C4-2B (cell line): ENCODE measurements at regions not wholly inside any gene's neighbourhood (a gene's known extent, or its start where the extent isn't known, plus 50 kb on each side); places are given as distances from the start of the nearest gene placed in this dataset.
"Not testable (repeated sequence)": the region's sequence is repeated elsewhere in the genome, so short reads cannot be mapped to it uniquely, and the experiment has no call there.

ENCODE experiments used
- H3K27ac ChIP-seq: fragments of 450-650 bp; 2 replicates; pipeline ENCODE4 v1.5.1; 2017
- ZFX ChIP-seq: fragments of 450-650 bp; IDR thresholded peaks from 2 replicates; pipeline ENCODE4 v1.6.1; 2017
- TF ChIP-seq, protein P1 (sequence below): fragments of 450-650 bp; conservative IDR thresholded peaks from 2 replicates; pipeline ENCODE4 v1.5.1; 2017; ENCODE audit warnings: mild to moderate bottlenecking

DNA sequence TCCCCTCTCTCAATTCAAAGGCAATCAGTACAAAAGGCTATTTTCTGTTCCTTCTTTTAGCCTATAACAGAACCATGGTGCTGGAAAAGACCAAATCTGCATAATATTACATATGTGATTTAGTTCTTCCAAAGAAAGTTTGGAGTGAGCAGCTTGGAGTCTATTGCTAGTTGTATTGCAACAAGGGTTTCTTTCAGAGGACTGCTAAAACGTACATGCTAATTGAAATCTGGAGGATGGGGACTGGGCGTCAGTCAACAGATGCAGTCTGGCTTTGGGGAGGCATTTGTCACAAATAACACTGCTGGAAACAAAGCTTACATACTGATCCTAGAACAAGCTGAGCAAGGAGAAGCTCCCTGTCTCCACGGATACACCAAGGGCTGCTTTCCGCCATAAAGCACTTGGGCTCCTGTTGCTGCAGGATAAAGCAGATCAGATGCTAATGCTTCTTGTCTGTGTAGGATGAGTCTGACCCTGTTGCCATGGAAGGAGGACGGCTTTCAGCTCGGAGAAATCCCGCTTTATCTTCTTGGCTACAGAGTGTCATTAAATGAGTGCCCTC lies 883.5 kb downstream of the SORCS1 start:
- TF ChIP-seq, protein P1, sequence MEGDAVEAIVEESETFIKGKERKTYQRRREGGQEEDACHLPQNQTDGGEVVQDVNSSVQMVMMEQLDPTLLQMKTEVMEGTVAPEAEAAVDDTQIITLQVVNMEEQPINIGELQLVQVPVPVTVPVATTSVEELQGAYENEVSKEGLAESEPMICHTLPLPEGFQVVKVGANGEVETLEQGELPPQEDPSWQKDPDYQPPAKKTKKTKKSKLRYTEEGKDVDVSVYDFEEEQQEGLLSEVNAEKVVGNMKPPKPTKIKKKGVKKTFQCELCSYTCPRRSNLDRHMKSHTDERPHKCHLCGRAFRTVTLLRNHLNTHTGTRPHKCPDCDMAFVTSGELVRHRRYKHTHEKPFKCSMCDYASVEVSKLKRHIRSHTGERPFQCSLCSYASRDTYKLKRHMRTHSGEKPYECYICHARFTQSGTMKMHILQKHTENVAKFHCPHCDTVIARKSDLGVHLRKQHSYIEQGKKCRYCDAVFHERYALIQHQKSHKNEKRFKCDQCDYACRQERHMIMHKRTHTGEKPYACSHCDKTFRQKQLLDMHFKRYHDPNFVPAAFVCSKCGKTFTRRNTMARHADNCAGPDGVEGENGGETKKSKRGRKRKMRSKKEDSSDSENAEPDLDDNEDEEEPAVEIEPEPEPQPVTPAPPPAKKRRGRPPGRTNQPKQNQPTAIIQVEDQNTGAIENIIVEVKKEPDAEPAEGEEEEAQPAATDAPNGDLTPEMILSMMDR, result no peak
- TF ChIP-seq ZFX, result no peak
- no peak overlapping the region for H3K27ac ChIP-seq

DNA sequence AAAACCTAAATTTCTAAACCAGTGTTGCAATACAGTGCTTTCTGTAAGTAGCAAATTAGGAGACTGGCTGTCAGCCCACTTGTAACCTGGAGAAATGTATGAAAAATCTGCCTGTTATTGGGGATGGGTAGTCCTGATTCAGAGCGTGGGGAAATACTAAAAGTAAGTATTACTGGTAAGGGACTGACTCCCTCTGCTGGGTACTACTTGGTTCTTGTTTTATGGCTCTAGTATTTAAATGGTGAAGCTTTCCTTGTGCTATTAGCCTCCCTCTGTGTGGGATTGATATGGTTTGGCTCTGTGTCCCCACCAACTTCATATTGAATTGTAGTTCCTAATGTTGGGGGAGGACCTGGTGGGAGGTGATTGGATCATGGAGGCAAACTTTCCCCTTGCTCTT lies 886.1 kb downstream of the SORCS1 start:
- H3K27ac ChIP-seq, result no peak overlapping the region
- TF ChIP-seq ZFX, result no peak
- TF ChIP-seq, protein P1, result no peak; the same call in 1 of the 2 replicates

DNA sequence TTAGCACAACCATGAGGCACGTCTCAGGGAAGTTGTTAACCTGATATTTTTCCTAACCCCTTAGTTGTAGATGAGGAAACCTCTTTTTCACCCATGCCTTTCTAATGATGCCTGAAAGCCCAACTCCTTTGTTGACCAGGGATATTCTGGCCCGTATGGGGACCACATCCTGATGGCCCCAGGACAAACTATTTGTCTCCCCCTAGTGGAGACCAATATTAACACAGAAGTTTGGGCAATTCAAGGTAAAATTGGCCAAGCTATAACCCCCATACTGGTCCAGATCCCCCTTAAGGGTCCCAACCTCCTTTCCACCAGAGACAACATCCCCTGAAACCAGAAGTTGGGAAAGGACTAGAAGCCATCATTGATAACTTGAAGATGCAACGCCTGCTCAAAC lies 893.3 kb downstream of the SORCS1 start:
- TF ChIP-seq, protein P1, result no peak
- TF ChIP-seq ZFX, result no peak
- no peak overlapping the region for H3K27ac ChIP-seq

DNA sequence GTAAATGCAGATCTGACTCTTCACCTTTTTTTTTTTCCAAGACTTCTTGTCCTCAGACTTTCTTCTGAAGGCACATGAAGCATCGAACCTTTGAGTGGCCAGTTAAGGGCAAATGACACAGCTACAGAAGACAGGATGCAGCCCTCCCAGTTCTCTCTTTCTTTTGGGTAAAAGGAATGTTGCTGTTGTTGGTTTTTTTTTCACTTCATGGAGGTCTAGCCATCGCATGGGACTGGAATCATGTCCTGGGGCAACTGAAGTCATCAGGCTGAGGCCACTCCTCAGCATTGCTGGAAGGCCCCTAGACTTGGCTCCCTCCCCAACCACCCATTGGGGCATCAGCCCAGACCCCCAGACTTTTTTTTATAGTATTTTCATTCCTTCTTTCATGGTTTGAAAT lies 896.5 kb downstream of the SORCS1 start:
- TF ChIP-seq, protein P1, result no peak
- TF ChIP-seq ZFX, result no peak
- no peak overlapping the region for H3K27ac ChIP-seq

DNA sequence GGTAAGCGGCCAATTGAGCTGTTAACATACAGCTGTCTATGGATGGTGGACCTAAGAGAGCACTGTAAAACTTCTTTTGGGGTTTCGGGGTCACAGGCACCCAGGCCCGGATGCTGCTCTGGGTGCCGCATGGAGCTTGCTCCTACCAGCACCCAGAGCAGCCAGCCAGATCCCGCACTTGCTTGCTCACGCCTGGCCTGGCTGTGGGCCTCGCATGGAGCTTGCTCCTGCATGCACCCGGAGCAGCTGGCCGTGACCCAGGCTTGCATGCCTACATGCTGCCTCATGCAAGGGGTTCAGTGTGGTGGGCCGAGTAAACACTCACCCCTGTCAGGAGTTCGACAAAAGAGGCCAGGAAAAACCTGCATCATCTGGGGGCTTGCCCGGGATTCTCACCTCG lies 896.9 kb downstream of the SORCS1 start:
- no peak overlapping the region for H3K27ac ChIP-seq
- TF ChIP-seq ZFX, result no peak
- TF ChIP-seq, protein P1, result no peak

DNA sequence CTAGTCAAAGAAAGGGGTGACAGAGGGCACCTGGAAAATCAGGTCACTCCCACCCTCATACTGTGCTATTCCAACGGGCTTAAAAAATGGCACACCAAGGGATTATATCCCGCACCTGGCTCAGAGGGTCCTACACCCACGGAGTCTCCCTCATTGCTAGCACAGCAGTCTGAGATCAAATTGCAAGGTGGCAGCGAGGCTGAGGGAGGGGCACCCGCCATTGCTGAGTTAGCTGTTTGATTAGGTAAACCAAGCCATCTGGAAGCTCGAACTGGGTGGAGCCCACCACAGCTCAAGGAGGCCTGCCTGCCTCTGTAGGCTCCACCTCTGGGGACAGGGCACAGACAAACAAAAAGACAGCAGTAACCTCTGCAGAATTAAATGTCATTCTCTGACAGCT lies 907.1 kb downstream of the SORCS1 start:
- not testable (repeated sequence) for H3K27ac ChIP-seq

DNA sequence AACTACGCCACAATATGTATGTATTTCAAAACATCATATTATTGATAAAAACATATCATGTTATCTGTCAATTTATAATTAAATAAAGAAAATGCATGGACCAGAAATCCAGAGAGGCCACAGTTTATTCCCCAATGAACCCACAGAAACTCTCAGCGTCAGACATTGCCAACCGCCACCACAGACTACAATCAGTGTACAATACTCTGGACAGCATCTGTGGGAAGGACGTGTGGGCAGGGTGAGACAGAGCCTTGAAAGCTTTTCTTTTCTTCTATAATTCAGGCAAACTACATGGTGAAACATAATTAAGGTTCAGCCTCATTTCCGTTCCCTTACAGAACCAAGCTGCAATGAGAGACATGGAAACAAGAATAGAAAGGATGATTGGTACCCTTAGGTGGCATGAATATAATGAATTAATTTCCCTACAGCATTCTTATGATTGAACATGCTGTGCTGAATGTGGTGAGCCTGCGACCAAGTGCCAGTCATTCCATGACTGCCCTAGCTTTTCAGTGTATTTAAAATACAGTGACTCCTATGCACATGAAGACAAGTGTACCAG lies 909.3 kb downstream of the SORCS1 start:
- H3K27ac ChIP-seq, result no peak overlapping the region
- no peak for TF ChIP-seq ZFX
- TF ChIP-seq, protein P1, result no peak

DNA sequence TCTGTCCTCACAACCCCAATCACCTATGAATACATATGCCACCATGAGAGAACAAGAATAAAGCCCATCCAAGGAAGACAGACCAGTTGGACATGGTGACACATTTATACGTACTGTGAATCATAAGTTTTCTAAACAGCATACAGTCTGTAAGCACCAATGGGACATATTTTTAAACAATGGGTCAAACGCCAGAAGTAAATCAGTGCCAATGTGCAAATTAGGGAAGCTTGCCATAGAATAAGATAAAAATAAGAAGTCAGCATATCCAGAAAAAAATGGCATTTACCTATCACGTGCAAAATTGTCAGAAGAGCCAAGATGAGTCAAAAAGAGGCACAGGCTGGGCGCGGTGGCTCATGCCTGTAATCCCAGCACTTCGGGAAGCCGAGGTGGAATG lies 910.4 kb downstream of the SORCS1 start:
- TF ChIP-seq, protein P1, result no peak
- no peak for TF ChIP-seq ZFX

More for the DNA sequence above, 910.4 kb downstream of the SORCS1 start:
- H3K27ac ChIP-seq, result no peak overlapping the region
